GM18508 (cell line): ENCODE measurements at regions not wholly inside any gene's neighbourhood (a gene's known extent, or its start where the extent isn't known, plus 50 kb on each side); places are given as distances from the start of the nearest gene placed in this dataset.

ENCODE experiments used
- ATAC-seq: cut with Tn5 transposase; IDR thresholded peaks from one replicate; pipeline ENCODE4 v1.9.1; 2021; ENCODE audit warnings: moderate number of reproducible peaks; ENCODE audit not compliant: insufficient read depth, unreplicated experiment

- no peak for ATAC-seq
These were observed 1493.6 kb downstream of the BRD1 start for GRCh38 chr22:48333816-48334735.

GRCh38 chr22:48333323-48333763 lies 1494.3 kb downstream of the BRD1 start:
- no peak for ATAC-seq

GRCh38 chr22:48332438-48333322 lies 1495.0 kb downstream of the BRD1 start:
- ATAC-seq: no peak

GRCh38 chr22:48331691-48332220 lies 1495.9 kb downstream of the BRD1 start:
- no peak for ATAC-seq

- no peak for ATAC-seq
These were observed 1496.4 kb downstream of the BRD1 start for GRCh38 chr22:48331266-48331665.

- ATAC-seq: no peak
These were observed 1500.0 kb downstream of the BRD1 start for GRCh38 chr22:48327721-48328120.

GRCh38 chr22:48323746-48324145 lies 1503.9 kb downstream of the BRD1 start:
- no peak for ATAC-seq

GRCh38 chr22:48322907-48323306 lies 1504.8 kb downstream of the BRD1 start:
- no peak for ATAC-seq

GRCh38 chr22:48321986-48322545 lies 1505.6 kb downstream of the BRD1 start:
- no peak for ATAC-seq

GRCh38 chr22:48320683-48321451 lies 1506.8 kb downstream of the BRD1 start:
- ATAC-seq: no peak

- ATAC-seq: no peak
These were observed 1507.5 kb downstream of the BRD1 start for GRCh38 chr22:48320048-48320682.

GRCh38 chr22:48319321-48320047 lies 1508.2 kb downstream of the BRD1 start:
- ATAC-seq: no peak

- no peak for ATAC-seq
These were observed 1508.9 kb downstream of the BRD1 start for GRCh38 chr22:48318575-48319320.

- no peak for ATAC-seq
These were observed 1509.5 kb downstream of the BRD1 start for GRCh38 chr22:48318173-48318572.

- ATAC-seq: no peak
These were observed 1511.1 kb downstream of the BRD1 start for GRCh38 chr22:48316257-48317250.

GRCh38 chr22:48315439-48316256 lies 1512.0 kb downstream of the BRD1 start:
- no peak for ATAC-seq
